Prostate gland (tissue), 2 donors: ENCODE measurements at regions not wholly inside any gene's neighbourhood (a gene's known extent, or its start where the extent isn't known, plus 50 kb on each side); places are given as distances from the start of the nearest gene placed in this dataset.

Experiments
- POLR2A ChIP-seq: fragments of 450-650 bp; IDR thresholded peaks from one replicate; pipeline ENCODE4 v1.6.1; 2016; ENCODE audit warnings: antibody characterized with exemption, mild to moderate bottlenecking
- TF ChIP-seq, protein P1 (sequence below), 4 experiments: fragments of 200-600 bp in 2 of 4; fragments of 450-650 bp in 2 of 4; sonication (generic) in 2 of 4; IDR thresholded peaks; 1 replicate in 3 of 4; 2 replicates in 1 of 4; pipeline ENCODE4 v1.5.1; 2016 to 2019; ENCODE audit warnings: antibody characterized with exemption in 4 of 4, mild to moderate bottlenecking in 2 of 4, moderate library complexity in 2 of 4

DNA sequence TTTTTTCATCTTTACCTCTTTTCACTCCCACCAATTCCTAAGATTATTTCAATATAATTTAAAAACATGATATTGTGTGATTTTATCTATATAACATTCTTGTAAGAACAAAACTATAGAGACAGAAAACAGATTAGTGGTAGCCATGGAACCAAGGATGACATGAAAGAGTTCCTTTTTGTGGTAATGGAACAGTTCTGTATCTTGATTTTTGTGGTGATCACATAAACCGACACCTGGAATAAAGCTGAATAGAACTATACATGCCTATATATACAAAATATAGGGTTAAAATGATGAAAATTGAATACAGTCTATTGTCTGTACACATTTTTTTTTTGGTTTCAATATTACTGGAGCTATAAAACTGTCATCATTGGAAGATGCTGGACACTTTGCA is 945.4 kb downstream of the SI start:
- TF ChIP-seq, protein P1, sequence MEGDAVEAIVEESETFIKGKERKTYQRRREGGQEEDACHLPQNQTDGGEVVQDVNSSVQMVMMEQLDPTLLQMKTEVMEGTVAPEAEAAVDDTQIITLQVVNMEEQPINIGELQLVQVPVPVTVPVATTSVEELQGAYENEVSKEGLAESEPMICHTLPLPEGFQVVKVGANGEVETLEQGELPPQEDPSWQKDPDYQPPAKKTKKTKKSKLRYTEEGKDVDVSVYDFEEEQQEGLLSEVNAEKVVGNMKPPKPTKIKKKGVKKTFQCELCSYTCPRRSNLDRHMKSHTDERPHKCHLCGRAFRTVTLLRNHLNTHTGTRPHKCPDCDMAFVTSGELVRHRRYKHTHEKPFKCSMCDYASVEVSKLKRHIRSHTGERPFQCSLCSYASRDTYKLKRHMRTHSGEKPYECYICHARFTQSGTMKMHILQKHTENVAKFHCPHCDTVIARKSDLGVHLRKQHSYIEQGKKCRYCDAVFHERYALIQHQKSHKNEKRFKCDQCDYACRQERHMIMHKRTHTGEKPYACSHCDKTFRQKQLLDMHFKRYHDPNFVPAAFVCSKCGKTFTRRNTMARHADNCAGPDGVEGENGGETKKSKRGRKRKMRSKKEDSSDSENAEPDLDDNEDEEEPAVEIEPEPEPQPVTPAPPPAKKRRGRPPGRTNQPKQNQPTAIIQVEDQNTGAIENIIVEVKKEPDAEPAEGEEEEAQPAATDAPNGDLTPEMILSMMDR (IDR thresholded peaks at IDR 0.05), result no peak
- no peak for TF ChIP-seq POLR2A
